ENCODE measurements at regions not wholly inside any gene's neighbourhood (a gene's known extent, or its start where the extent isn't known, plus 50 kb on each side); places are given as distances from the start of the nearest gene placed in this dataset.

- no peak overlapping the region for H3K27ac ChIP-seq (replicated peaks)
- no peak for DNase-seq (ENCODE audit: low read depth in 1 of 2, low spot score in 1 of 2)
- no peak for TF ChIP-seq POLR2AphosphoS5 (IDR thresholded peaks at IDR 0.05; ENCODE audit: low read depth)
Observed at GRCh38 chrX:45823536-45823935, 622.9 kb upstream of the DIPK2B start.

GRCh38 chrX:45822124-45822523, 621.4 kb upstream of the DIPK2B start:
- no peak for TF ChIP-seq GABPA (IDR thresholded peaks at IDR 0.05; ENCODE audit: low read depth)
- TF ChIP-seq CTCF (IDR thresholded peaks at IDR 0.05; ENCODE audit: insufficient read depth, low read length) = no peak
- no peak for TF ChIP-seq SPI1 (IDR thresholded peaks at IDR 0.05; ENCODE audit: borderline replicate concordance, low read depth)
- TF ChIP-seq REST (IDR thresholded peaks at IDR 0.05; ENCODE audit: insufficient replicate concordance, low read depth) = no peak
- TF ChIP-seq POLR2AphosphoS5 (IDR thresholded peaks at IDR 0.05; ENCODE audit: low read depth) = no peak
- H3K27ac ChIP-seq (replicated peaks) = no peak overlapping the region
- H3K4me3 ChIP-seq (replicated peaks; ENCODE audit: insufficient read depth, low read length) = no peak overlapping the region
- DNase-seq (ENCODE audit: low read depth in 1 of 2, low spot score in 1 of 2) = no peak
- no peaks in the 10 kb centered on the region for H3K27me3 ChIP-seq (ENCODE audit: insufficient read depth, poor library complexity, severe bottlenecking)

More at GRCh38 chrX:45823536-45823935, 622.9 kb upstream of the DIPK2B start:
- Histone ChIP-seq H3K4me3 (replicated peaks; ENCODE audit: insufficient read depth, low read length) (no peak overlapping the region), H3K27me3 (ENCODE audit: insufficient read depth, poor library complexity, severe bottlenecking) (no peaks in the 10 kb centered on the region)

GRCh38 chrX:45818913-45819312, 618.2 kb upstream of the DIPK2B start:
- no peaks in the 10 kb centered on the region for H3K27me3 ChIP-seq (ENCODE audit: insufficient read depth, poor library complexity, severe bottlenecking)
- H3K27ac ChIP-seq (replicated peaks) = no peak overlapping the region
- no peak for DNase-seq (ENCODE audit: low read depth in 1 of 2, low spot score in 1 of 2)
- TF ChIP-seq REST (IDR thresholded peaks at IDR 0.05; ENCODE audit: insufficient replicate concordance, low read depth) = no peak
- no peak for TF ChIP-seq SPI1 (IDR thresholded peaks at IDR 0.05; ENCODE audit: borderline replicate concordance, low read depth)
- no peak for TF ChIP-seq GABPA (IDR thresholded peaks at IDR 0.05; ENCODE audit: low read depth)
- TF ChIP-seq POLR2AphosphoS5 (IDR thresholded peaks at IDR 0.05; ENCODE audit: low read depth) = no peak
- no peak for TF ChIP-seq CTCF (IDR thresholded peaks at IDR 0.05; ENCODE audit: insufficient read depth, low read length)
- no peak overlapping the region for H3K4me3 ChIP-seq (replicated peaks; ENCODE audit: insufficient read depth, low read length)

- Histone ChIP-seq H3K4me3 (replicated peaks; ENCODE audit: insufficient read depth, low read length) (no peak overlapping the region), H3K27ac (replicated peaks) (no peak overlapping the region), H3K27me3 (ENCODE audit: insufficient read depth, poor library complexity, severe bottlenecking) (no peaks in the 10 kb centered on the region)
- TF ChIP-seq CTCF (IDR thresholded peaks at IDR 0.05; ENCODE audit: insufficient read depth, low read length) (no peak), GABPA (IDR thresholded peaks at IDR 0.05; ENCODE audit: low read depth) (no peak), POLR2AphosphoS5 (IDR thresholded peaks at IDR 0.05; ENCODE audit: low read depth) (no peak), REST (IDR thresholded peaks at IDR 0.05; ENCODE audit: insufficient replicate concordance, low read depth) (no peak), SPI1 (IDR thresholded peaks at IDR 0.05; ENCODE audit: borderline replicate concordance, low read depth) (no peak)
- DNase-seq (ENCODE audit: low read depth in 1 of 2, low spot score in 1 of 2) = no peak
Observed at GRCh38 chrX:45815441-45815840, 614.8 kb upstream of the DIPK2B start.
